Activated CD8-positive, alpha-beta memory T cell treated with anti-CD3 and anti-CD28 coated beads, Interleukin-2, amount 50 U/mL, for 24 hours (primary cell): ENCODE measurements at regions not wholly inside any gene's neighbourhood (a gene's known extent, or its start where the extent isn't known, plus 50 kb on each side); places are given as distances from the start of the nearest gene placed in this dataset.

Source experiments
- DNase-seq: peaks from one replicate; pipeline ENCODE4 v3.0.0-alpha.2; 2020; ENCODE audit errors: extremely low read depth

GRCh38 chr14:71362282-71362681, 455.0 kb downstream of the PCNX1 start:
- no peak for DNase-seq

GRCh38 chr14:71362920-71363584, 455.8 kb downstream of the PCNX1 start:
- DNase-seq = no peak

GRCh38 chr14:71363946-71364925, 457.0 kb downstream of the PCNX1 start:
- no peak for DNase-seq

GRCh38 chr14:71365361-71365760, 458.1 kb downstream of the PCNX1 start:
- DNase-seq = no peak

GRCh38 chr14:71366861-71367260, 459.6 kb downstream of the PCNX1 start:
- no peak for DNase-seq

GRCh38 chr14:71371711-71372396, 464.6 kb downstream of the PCNX1 start:
- no peak for DNase-seq

GRCh38 chr14:71372411-71372838, 465.2 kb downstream of the PCNX1 start:
- DNase-seq = no peak

- DNase-seq = no peak
Measured at GRCh38 chr14:71373773-71374172, 466.5 kb downstream of the PCNX1 start.

- DNase-seq = no peak
Measured at GRCh38 chr14:71374989-71375388, 467.7 kb downstream of the PCNX1 start.

- DNase-seq = no peak
Measured at GRCh38 chr14:71377099-71377498, 469.8 kb downstream of the PCNX1 start.

GRCh38 chr14:71380271-71380670, 473.0 kb downstream of the PCNX1 start:
- DNase-seq = no peak

GRCh38 chr14:71381814-71382213, 474.6 kb downstream of the PCNX1 start:
- no peak for DNase-seq

GRCh38 chr14:71382315-71382714, 475.1 kb downstream of the PCNX1 start:
- no peak for DNase-seq

- DNase-seq = no peak
Measured at GRCh38 chr14:71383510-71383909, 476.3 kb downstream of the PCNX1 start.

GRCh38 chr14:71384007-71384845, 477.0 kb downstream of the PCNX1 start:
- no peak for DNase-seq

- no peak for DNase-seq
Measured at GRCh38 chr14:71387753-71388152, 480.5 kb downstream of the PCNX1 start.

GRCh38 chr14:71388336-71388735, 481.1 kb downstream of the PCNX1 start:
- DNase-seq = no peak

- no peak for DNase-seq
Measured at GRCh38 chr14:71388862-71389261, 481.6 kb downstream of the PCNX1 start.

- no peak for DNase-seq
Measured at GRCh38 chr14:71394386-71394785, 487.1 kb downstream of the PCNX1 start.

GRCh38 chr14:71395151-71395604, 487.9 kb downstream of the PCNX1 start:
- no peak for DNase-seq

GRCh38 chr14:71395636-71396035, 488.4 kb downstream of the PCNX1 start:
- DNase-seq = no peak
